ENCODE measurements at regions not wholly inside any gene's neighbourhood (a gene's known extent, or its start where the extent isn't known, plus 50 kb on each side); places are given as distances from the start of the nearest gene placed in this dataset.

DNA sequence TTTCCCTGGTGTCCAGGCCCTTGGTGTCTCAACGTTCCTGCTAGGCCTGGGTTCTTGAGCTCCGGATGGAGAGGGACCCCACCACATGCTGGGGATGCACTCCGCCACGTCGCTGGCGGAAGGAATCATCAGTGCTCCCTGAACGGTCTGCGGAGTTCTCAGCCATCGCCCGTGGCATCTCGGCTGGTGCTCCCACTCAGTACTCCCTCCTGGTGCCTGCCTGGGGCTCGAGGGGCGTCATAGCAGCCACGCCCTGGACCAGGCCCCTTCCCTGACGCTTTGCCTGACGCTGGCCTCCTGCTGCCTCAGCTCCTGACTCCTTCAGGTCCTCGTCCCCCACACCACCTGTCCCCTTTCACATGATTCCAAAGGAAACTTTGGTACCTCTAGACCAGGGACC lies 95.9 kb upstream of the CIBAR2 start:
- TF ChIP-seq EZH2phosphoT487 (IDR thresholded peaks at IDR 0.05; ENCODE audit: borderline replicate concordance), result no peak
- TF ChIP-seq, protein P1, sequence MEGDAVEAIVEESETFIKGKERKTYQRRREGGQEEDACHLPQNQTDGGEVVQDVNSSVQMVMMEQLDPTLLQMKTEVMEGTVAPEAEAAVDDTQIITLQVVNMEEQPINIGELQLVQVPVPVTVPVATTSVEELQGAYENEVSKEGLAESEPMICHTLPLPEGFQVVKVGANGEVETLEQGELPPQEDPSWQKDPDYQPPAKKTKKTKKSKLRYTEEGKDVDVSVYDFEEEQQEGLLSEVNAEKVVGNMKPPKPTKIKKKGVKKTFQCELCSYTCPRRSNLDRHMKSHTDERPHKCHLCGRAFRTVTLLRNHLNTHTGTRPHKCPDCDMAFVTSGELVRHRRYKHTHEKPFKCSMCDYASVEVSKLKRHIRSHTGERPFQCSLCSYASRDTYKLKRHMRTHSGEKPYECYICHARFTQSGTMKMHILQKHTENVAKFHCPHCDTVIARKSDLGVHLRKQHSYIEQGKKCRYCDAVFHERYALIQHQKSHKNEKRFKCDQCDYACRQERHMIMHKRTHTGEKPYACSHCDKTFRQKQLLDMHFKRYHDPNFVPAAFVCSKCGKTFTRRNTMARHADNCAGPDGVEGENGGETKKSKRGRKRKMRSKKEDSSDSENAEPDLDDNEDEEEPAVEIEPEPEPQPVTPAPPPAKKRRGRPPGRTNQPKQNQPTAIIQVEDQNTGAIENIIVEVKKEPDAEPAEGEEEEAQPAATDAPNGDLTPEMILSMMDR (conservative IDR thresholded peaks at IDR 0.05; ENCODE audit: low read length), result no peak
- H3K9me2 ChIP-seq (replicated peaks; ENCODE audit: low read depth, low read length), result no peaks in the 10 kb centered on the region
- H3K4me2 ChIP-seq (ENCODE audit: low read depth, low read length, poor library complexity, severe bottlenecking), result no peak overlapping the region
- H3F3A ChIP-seq (ENCODE audit: low read depth), result no peaks in the 10 kb centered on the region
- H4K20me1 ChIP-seq (ENCODE audit: insufficient read depth, low read length, poor library complexity, severe bottlenecking), result no peaks in the 10 kb centered on the region
- no peaks in the 10 kb centered on the region for H3K4me1 ChIP-seq (ENCODE audit: insufficient read depth, low read length, poor library complexity, severe bottlenecking)
- no peak overlapping the region for H3K4me3 ChIP-seq (ENCODE audit: low read length, poor library complexity, severe bottlenecking)
- no peaks in the 10 kb centered on the region for H3K36me3 ChIP-seq (ENCODE audit: insufficient read depth, low read length)
- H3K27me3 ChIP-seq (ENCODE audit: insufficient read depth, low read length, poor library complexity, severe bottlenecking), result no peaks in the 10 kb centered on the region
- no peaks in the 10 kb centered on the region for H3K9me3 ChIP-seq (ENCODE audit: insufficient read depth, low read depth, low read length)
- no peak overlapping the region for H2AFZ ChIP-seq (ENCODE audit: low read length)
- no peaks in the 10 kb centered on the region for H3K79me2 ChIP-seq (ENCODE audit: insufficient read depth, low read length)
- no peak overlapping the region for H3K9ac ChIP-seq (ENCODE audit: low read depth, low read length, poor library complexity, severe bottlenecking)

DNA sequence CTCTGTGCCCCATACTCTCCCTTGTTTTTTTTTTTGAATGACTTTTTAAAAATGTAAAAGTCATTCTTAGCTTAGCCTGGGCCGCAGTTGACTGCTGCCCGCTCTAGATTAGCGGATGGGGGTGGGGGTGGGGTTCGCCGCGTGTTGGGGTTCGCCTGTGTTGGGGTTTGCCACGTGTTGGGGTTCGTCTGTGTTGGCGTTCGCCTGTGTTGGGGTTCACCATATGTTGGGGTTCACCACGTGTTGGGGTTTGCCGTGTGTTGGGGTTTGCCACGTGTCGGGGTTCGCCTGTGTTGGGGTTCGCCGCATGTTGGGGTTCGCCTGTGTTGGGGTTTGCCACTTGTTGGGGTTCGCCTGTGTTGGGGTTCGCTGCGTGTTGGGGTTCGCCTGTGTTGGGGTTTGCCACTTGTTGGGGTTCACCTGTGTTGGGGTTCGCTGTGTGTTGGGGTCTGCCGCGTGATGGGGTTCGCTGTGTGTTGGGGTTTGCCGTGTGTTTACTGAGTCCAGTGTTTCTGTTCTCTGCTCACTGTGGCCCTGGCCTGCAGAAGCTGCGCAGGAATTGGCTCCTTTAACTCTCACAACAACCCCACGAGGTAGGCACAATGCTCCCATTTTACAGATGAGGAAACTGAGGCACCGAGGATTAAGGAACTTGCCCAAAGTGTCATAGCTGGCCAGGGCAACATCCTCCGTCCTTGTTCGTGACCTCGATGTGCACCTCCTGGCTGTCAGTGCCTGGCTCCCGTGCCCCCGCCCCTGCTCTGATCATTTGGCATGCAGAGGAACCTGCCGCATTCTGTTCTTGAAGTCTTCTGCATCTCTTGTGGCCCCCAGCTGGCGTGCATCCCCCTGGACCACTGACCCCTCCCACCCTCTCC lies 96.6 kb upstream of the CIBAR2 start:
- no peaks in the 10 kb centered on the region for H3K9me2 ChIP-seq (replicated peaks; ENCODE audit: low read depth, low read length)
- no peaks in the 10 kb centered on the region for H3K4me1 ChIP-seq (ENCODE audit: insufficient read depth, low read length, poor library complexity, severe bottlenecking)
- H3K4me3 ChIP-seq (ENCODE audit: low read length, poor library complexity, severe bottlenecking), result no peak overlapping the region

DNA sequence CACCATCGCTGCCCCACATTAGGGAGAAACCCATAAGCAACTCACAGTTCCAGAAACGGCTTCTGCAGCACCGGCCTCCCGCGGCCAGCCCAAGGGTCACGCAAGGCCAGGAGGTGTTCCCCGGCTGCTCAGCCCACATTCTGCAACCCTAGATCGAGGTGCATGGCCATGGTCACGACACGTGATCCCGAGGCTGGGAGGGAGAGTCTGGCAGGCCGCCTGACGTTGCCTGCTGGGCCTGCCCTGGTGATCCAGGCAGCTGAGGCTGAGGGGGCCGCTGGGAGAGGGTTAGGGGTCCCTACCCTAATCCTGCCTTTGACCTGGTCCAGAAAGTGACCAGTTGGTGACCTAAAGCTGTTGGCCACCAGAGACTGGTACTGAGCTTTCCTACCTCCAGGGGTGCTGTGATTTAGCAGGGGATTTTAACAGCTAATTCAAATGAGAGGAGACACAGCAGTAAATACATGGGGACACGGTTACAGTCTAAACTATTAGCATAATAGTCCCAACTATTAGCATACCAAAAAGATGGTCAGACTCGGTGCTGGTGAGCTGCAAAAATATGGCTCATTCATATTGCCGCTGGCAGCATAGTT lies 97.4 kb upstream of the CIBAR2 start:
- Histone ChIP-seq H4K20me1 (ENCODE audit: insufficient read depth, low read length, poor library complexity, severe bottlenecking) (no peaks in the 10 kb centered on the region), H3K36me3 (ENCODE audit: insufficient read depth, low read length) (no peaks in the 10 kb centered on the region), H3K9me3 (ENCODE audit: insufficient read depth, low read depth, low read length) (no peaks in the 10 kb centered on the region), H3K9ac (ENCODE audit: low read depth, low read length, poor library complexity, severe bottlenecking) (no peak overlapping the region), H3F3A (ENCODE audit: low read depth) (no peaks in the 10 kb centered on the region), H3K4me2 (ENCODE audit: low read depth, low read length, poor library complexity, severe bottlenecking) (no peak overlapping the region), H3K27me3 (ENCODE audit: insufficient read depth, low read length, poor library complexity, severe bottlenecking) (no peaks in the 10 kb centered on the region), H3K4me3 (ENCODE audit: low read length, poor library complexity, severe bottlenecking) (no peak overlapping the region), H2AFZ (ENCODE audit: low read length) (no peak overlapping the region), H3K9me2 (replicated peaks; ENCODE audit: low read depth, low read length) (no peaks in the 10 kb centered on the region), H3K79me2 (ENCODE audit: insufficient read depth, low read length) (no peaks in the 10 kb centered on the region), H3K4me1 (ENCODE audit: insufficient read depth, low read length, poor library complexity, severe bottlenecking) (no peaks in the 10 kb centered on the region)
- TF ChIP-seq, protein P1 (conservative IDR thresholded peaks at IDR 0.05; ENCODE audit: low read length), result no peak
- TF ChIP-seq EZH2phosphoT487 (IDR thresholded peaks at IDR 0.05; ENCODE audit: borderline replicate concordance), result no peak

More for the DNA sequence above, 96.6 kb upstream of the CIBAR2 start:
- no peaks in the 10 kb centered on the region for H3K36me3 ChIP-seq (ENCODE audit: insufficient read depth, low read length)
- no peaks in the 10 kb centered on the region for H3K9me3 ChIP-seq (ENCODE audit: insufficient read depth, low read depth, low read length)
- no peak overlapping the region for H3K9ac ChIP-seq (ENCODE audit: low read depth, low read length, poor library complexity, severe bottlenecking)
- H3K79me2 ChIP-seq (ENCODE audit: insufficient read depth, low read length), result no peaks in the 10 kb centered on the region
- no peak overlapping the region for H2AFZ ChIP-seq (ENCODE audit: low read length)
- no peak for TF ChIP-seq EZH2phosphoT487 (IDR thresholded peaks at IDR 0.05; ENCODE audit: borderline replicate concordance)
- TF ChIP-seq, protein P1 (conservative IDR thresholded peaks at IDR 0.05; ENCODE audit: low read length), result no peak
- no peaks in the 10 kb centered on the region for H3K27me3 ChIP-seq (ENCODE audit: insufficient read depth, low read length, poor library complexity, severe bottlenecking)
- no peaks in the 10 kb centered on the region for H3F3A ChIP-seq (ENCODE audit: low read depth)
- H3K4me2 ChIP-seq (ENCODE audit: low read depth, low read length, poor library complexity, severe bottlenecking), result no peak overlapping the region
- H4K20me1 ChIP-seq (ENCODE audit: insufficient read depth, low read length, poor library complexity, severe bottlenecking), result no peaks in the 10 kb centered on the region

Data from Loucy (cell line).